Smooth muscle cell of the brain vasculature (primary cell): ENCODE measurements at regions not wholly inside any gene's neighbourhood (a gene's known extent, or its start where the extent isn't known, plus 50 kb on each side); places are given as distances from the start of the nearest gene placed in this dataset.
"Not testable (repeated sequence)": the region's sequence is repeated elsewhere in the genome, so short reads cannot be mapped to it uniquely, and the experiment has no call there.

Experiments used
- DNase-seq: peaks from one replicate; pipeline ENCODE4 v3.0.0-alpha.2; 2012; ENCODE audit warnings: low read depth, low spot score

- DNase-seq: not testable (repeated sequence)
Measured at GRCh38 chr18:52168131-52168530, 171.9 kb upstream of the DCC start.

DNA sequence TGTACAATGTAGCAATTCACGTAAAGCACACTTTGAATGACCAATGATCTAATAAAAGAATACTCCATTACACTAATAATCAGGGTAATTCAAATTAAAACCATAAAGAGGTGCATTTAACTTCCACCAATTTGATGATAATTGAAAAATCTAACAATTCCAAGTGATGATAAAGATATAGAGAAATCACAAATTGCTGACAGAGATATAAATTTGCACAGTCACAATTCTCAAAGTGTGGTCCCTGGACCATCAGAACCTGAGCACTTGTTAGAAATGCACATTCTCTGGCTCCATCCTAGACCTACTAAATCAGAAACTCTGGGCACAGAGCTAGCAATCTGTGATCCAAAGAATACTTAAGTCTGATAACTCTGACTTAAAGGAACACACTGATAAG is 165.8 kb upstream of the DCC start:
- no peak for DNase-seq

GRCh38 chr18:52175406-52175805 is 164.6 kb upstream of the DCC start:
- DNase-seq: no peak

DNA sequence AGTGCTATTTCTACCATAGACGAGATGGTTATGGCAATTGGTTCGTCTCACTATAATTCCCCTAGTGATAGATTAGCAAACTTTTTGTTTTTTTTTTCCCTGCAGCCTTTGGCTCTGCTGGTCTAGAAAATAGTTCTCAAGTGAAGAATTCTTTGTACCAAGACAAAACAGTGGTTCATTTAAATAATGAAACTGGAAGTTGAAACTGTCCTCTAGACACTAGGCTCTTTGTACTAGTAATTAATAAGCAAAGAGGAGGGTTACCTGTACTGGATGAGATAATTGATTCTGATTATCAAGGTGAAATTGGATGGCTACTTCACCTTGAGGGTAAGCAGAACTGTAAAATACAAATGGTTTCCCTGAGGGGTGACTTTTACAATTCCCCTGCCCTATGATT is 156.9 kb upstream of the DCC start:
- DNase-seq: no peak

GRCh38 chr18:52190195-52190594 is 149.8 kb upstream of the DCC start:
- DNase-seq: no peak

DNA sequence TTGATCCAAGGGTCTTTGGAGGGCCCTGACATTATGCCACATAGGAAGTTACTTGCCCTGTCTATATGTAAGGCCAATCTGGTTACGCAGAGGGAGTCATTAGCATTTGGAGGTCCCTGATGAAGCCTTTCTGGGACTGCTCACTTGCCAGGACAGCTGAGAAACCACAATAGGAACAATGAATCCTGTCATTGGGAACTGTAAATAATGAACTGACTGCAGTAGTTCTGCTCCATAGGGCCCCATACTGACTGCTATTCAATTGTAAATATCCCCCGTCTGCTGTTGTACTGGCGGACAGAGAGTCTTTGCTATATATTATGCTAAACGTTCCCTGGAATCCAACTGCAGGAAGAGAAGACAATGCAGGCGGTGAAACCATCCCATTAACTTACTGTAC is 149.4 kb upstream of the DCC start:
- DNase-seq: no peak

- DNase-seq: no peak
Measured at GRCh38 chr18:52200406-52200805, 139.6 kb upstream of the DCC start.

DNA sequence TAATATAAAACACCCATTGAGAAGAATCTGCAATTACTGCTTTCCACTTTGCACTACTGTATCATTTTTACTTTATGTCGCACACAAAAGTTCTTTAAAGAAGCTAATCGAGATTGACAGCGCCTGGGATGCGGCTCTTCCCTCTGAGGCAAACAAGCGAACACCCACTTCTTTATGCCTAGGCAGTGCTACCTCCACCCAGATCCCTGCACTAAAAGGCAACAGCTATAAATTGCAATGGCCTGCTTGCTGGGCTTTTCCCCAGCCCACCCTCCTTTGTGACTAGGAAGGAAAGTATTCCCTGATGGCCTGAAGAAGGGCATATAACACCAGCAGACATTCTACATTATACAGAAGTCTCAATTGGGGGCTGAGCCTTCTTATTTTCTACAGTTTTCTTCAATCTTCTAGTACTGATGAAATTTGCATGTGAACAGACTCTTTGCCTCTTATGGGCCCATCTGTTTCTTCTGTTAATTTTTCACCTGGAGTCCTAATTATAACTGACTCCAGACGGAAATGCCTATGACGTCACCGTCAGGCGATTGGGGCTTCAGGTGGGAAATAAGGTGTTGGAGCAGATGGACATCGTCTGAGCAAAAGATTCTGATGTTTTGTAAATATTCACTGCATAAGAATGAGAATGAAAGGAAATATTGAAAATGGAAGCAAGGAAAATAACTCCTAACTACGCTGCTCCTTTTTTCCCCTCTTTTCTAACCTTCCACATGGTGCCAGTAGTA is 138.9 kb upstream of the DCC start:
- no peak for DNase-seq

- DNase-seq: no peak
Measured at GRCh38 chr18:52208646-52209045, 131.4 kb upstream of the DCC start.

DNA sequence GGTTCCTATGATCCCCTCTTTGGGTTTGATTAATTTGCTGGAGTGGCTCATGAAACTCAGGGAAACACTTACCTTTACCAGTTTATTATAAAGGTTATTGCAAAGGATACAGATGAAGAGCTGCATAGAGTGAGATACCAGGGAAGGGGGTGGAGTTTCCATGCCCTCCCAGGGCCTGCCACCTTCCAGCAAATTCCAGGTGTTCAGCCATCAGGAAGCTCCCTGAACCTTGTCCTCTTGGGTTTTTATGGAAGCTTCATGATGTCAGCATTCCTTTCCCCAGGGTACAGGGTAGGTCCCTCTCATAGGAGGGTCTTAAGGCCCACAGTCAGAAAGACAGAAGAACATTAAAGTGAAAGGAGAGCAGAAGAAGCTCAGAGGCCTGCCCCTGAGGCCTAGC is 123.9 kb upstream of the DCC start:
- DNase-seq: no peak

- no peak for DNase-seq
Measured at GRCh38 chr18:52216666-52217065, 123.3 kb upstream of the DCC start.

GRCh38 chr18:52219102-52219501 is 120.9 kb upstream of the DCC start:
- no peak for DNase-seq

DNA sequence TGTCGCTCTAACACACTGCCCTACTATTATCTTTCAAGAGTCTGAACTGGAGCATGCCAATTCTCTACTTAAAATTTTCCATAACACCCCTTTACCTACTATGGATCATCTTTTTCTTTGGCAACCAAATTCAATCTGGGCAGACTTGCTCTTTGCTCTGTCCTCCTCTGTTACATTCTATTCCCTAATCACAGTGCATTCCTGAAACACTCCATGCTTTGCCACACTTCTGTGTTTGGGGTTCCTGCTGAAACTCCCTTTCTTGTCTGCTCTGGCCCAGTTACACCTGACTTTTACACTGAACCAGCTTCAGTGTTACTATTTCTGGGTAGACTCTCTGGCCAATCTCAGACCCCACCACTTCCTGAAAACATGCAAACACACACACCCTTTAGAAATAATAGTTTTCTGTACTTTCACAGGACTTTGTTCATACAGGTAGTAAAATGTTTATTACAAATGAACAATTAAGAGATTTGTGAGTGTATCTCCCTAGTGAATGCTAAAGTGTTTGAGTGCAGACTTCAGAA is 119.9 kb upstream of the DCC start:
- no peak for DNase-seq

DNA sequence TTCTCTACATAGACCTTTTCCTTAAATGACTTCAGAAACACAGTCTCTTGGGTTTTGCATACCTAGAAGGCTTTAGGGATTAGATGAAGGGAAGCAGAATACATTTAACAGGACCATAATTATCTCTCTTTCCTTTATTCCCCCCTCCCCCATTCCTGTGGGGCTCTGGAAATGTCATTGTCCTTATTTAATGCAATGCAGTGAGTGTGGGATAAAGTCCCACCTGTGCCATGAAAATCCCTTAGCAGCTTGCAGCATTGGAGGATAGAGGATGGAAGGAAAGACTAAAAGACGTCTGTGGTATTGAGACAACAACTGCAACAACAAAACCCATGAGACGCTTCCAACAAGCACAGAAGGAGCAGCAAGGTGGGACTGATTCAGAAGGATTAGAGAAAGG is 117.8 kb upstream of the DCC start:
- no peak for DNase-seq

DNA sequence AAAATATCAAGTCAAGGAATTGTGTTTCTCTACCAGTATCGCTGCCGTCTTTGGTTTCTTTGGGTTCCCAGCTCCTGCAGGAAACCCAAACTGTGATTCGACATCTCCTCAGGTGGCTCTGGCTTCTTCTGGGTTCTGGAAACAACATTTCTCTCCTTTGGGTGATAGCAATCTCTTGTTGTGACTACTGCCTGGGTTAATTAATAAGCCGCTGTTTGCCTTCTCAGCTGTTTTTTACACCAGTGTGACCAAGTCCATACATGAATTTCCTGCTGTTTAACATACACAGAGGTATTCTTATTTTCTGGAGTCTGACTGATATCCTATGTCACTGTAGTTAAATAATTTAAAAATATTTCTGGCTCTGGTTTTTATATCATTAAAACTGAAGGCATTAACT is 112.5 kb upstream of the DCC start:
- DNase-seq: no peak

- no peak for DNase-seq
Measured at GRCh38 chr18:52228166-52228565, 111.8 kb upstream of the DCC start.

GRCh38 chr18:52236131-52236530 is 103.9 kb upstream of the DCC start:
- no peak for DNase-seq

- no peak for DNase-seq
Measured at GRCh38 chr18:52237551-52237950, 102.4 kb upstream of the DCC start.

- no peak for DNase-seq
Measured at GRCh38 chr18:52242711-52243110, 97.3 kb upstream of the DCC start.

- DNase-seq: no peak
Measured at GRCh38 chr18:52244658-52245057, 95.3 kb upstream of the DCC start.

GRCh38 chr18:52254367-52254766 is 85.6 kb upstream of the DCC start:
- DNase-seq: no peak

GRCh38 chr18:52257417-52257816 is 82.6 kb upstream of the DCC start:
- DNase-seq: not testable (repeated sequence)

DNA sequence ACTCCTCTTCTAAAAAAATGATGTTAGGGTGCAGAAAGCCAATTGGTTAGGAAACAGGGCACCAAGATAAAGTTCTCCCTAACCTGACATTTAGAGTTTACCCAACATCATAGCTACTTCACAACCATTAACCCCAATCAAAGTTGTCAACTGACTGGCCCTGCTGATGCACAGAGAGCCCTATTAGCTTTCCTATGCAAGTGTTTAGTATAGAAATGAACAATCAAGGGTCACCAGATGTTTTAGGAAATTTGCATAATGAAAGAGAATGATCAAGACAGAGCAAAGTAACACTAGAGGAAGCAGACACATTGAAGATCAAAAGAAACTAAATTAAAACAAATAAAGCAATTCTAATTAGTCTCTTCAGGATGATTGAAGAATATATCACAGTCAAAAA is 64.2 kb upstream of the DCC start:
- DNase-seq: no peak

DNA sequence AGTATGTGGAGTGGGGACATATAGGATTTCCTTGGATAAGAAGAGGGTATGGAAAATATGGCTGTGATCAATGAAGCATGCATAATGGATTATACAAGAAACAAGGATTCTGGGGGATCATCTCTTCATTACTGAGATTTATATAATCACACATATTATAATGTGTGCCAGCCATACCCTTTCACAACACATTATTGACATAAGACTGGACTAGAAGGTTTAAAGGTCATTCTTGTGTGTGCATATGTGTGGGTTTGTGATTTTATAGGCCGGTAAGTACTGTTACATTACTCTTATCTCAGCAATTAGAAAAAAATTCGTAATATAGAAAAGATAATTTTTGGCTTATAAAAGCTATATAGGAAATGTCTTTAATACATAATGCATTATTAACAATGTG is 62.2 kb upstream of the DCC start:
- no peak for DNase-seq
